ENCODE measurements at regions not wholly inside any gene's neighbourhood (a gene's known extent, or its start where the extent isn't known, plus 50 kb on each side); places are given as distances from the start of the nearest gene placed in this dataset.

- DNase-seq (ENCODE audit: insufficient read length, low spot score) (no peak), FAIRE-seq (no peak)
These were observed 53.6 kb upstream of the EPCAM start for GRCh38 chr2:47315475-47315874.

GRCh38 chr2:47313728-47314127 is 55.4 kb upstream of the EPCAM start:
- no peak for DNase-seq (ENCODE audit: insufficient read length, low spot score)

GRCh38 chr2:47313141-47313691 is 55.9 kb upstream of the EPCAM start:
- DNase-seq (ENCODE audit: insufficient read length, low spot score) (no peak), FAIRE-seq (no peak)

More at GRCh38 chr2:47313728-47314127, 55.4 kb upstream of the EPCAM start:
- no peak for FAIRE-seq

GRCh38 chr2:47312491-47312850 is 56.6 kb upstream of the EPCAM start:
- FAIRE-seq (no peak), DNase-seq (ENCODE audit: insufficient read length, low spot score) (no peak)

GRCh38 chr2:47311764-47312490 is 57.2 kb upstream of the EPCAM start:
- FAIRE-seq (no peak), DNase-seq (ENCODE audit: insufficient read length, low spot score) (no peak)

- DNase-seq (ENCODE audit: insufficient read length, low spot score) (no peak), FAIRE-seq (no peak)
These were observed 58.1 kb upstream of the EPCAM start for GRCh38 chr2:47310801-47311560.

- no peak for DNase-seq (ENCODE audit: insufficient read length, low spot score)
- no peak for FAIRE-seq
These were observed 58.9 kb upstream of the EPCAM start for GRCh38 chr2:47309952-47310800.

GRCh38 chr2:47309472-47309951 is 59.6 kb upstream of the EPCAM start:
- DNase-seq (ENCODE audit: insufficient read length, low spot score) (no peak), FAIRE-seq (no peak)

GRCh38 chr2:47307066-47307465 is 62.0 kb upstream of the EPCAM start:
- no peak for FAIRE-seq
- no peak for DNase-seq (ENCODE audit: insufficient read length, low spot score)

- no peak for FAIRE-seq
- DNase-seq (ENCODE audit: insufficient read length, low spot score) = no peak
These were observed 64.5 kb upstream of the EPCAM start for GRCh38 chr2:47304654-47305053.

- DNase-seq (ENCODE audit: insufficient read length, low spot score) (no peak), FAIRE-seq (no peak)
These were observed 65.6 kb upstream of the EPCAM start for GRCh38 chr2:47303341-47304148.

GRCh38 chr2:47302308-47302707 is 66.8 kb upstream of the EPCAM start:
- FAIRE-seq (no peak), DNase-seq (ENCODE audit: insufficient read length, low spot score) (no peak)

GRCh38 chr2:47301731-47302130 is 67.4 kb upstream of the EPCAM start:
- DNase-seq (ENCODE audit: insufficient read length, low spot score) (no peak), FAIRE-seq (no peak)

- FAIRE-seq (no peak), DNase-seq (ENCODE audit: insufficient read length, low spot score) (no peak)
These were observed 67.9 kb upstream of the EPCAM start for GRCh38 chr2:47301277-47301618.

- no peak for DNase-seq (ENCODE audit: insufficient read length, low spot score)
- FAIRE-seq = no peak
These were observed 68.4 kb upstream of the EPCAM start for GRCh38 chr2:47300609-47301276.

- FAIRE-seq (no peak), DNase-seq (ENCODE audit: insufficient read length, low spot score) (no peak)
These were observed 69.0 kb upstream of the EPCAM start for GRCh38 chr2:47300081-47300480.

- DNase-seq (ENCODE audit: insufficient read length, low spot score) (no peak), FAIRE-seq (no peak)
These were observed 69.6 kb upstream of the EPCAM start for GRCh38 chr2:47299555-47299954.

- no peak for FAIRE-seq
- no peak for DNase-seq (ENCODE audit: insufficient read length, low spot score)
These were observed 70.3 kb upstream of the EPCAM start for GRCh38 chr2:47298771-47299170.

GRCh38 chr2:47297767-47298425 is 71.2 kb upstream of the EPCAM start:
- DNase-seq (ENCODE audit: insufficient read length, low spot score) (no peak), FAIRE-seq (no peak)
